ENCODE measurements at regions not wholly inside any gene's neighbourhood (a gene's known extent, or its start where the extent isn't known, plus 50 kb on each side); places are given as distances from the start of the nearest gene placed in this dataset.

DNA sequence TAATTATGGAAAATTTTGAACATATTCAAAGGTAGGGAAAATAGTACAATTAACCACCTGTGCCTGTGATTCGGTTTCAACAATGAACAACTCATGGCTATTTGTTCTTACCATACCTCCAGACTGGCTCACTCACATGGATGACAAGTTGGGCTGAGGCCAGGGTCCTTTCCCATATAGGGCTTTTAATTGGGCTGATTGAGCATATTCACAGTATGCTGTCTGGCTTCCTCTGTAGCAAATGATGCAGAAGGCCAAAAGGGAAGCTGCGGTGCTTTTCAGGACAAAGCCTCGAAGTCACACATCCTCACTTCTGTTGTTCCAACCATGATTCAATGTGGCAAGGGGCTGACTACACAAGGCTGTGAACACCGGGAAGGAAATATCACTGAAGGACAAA lies 297.5 kb upstream of the SLC16A7 start:
- DNase-seq (no peak), ATAC-seq (ENCODE audit: low read depth) (no peak)
- WGBS (ENCODE audit: insufficient coverage) = 20% methylated on average over 2 of the region's 4 CpGs
- no peak overlapping the region for H2AFZ ChIP-seq (ENCODE audit: insufficient read depth, low read depth, low read length, poor library complexity, severe bottlenecking)
- no peak overlapping the region for H3K27ac ChIP-seq (ENCODE audit: low read length in 2 of 2)
- H3K36me3 ChIP-seq (replicated peaks in 1 of 2; ENCODE audit: control extremely low read depth in 1 of 2, control insufficient read depth in 1 of 2, extremely low read depth in 1 of 2, insufficient read depth in 2 of 2, low read length in 1 of 2) = no peaks in the 10 kb centered on the region
- H3K4me1 ChIP-seq (ENCODE audit: control insufficient read depth in 2 of 2, insufficient read depth in 2 of 2, low read length in 2 of 2) = no peaks in the 10 kb centered on the region
- H3K4me3 Mint-ChIP-seq = no peak overlapping the region
- intact Hi-C loops (cut with micrococcal nuclease) = no loop called here
- TF ChIP-seq, protein P1, sequence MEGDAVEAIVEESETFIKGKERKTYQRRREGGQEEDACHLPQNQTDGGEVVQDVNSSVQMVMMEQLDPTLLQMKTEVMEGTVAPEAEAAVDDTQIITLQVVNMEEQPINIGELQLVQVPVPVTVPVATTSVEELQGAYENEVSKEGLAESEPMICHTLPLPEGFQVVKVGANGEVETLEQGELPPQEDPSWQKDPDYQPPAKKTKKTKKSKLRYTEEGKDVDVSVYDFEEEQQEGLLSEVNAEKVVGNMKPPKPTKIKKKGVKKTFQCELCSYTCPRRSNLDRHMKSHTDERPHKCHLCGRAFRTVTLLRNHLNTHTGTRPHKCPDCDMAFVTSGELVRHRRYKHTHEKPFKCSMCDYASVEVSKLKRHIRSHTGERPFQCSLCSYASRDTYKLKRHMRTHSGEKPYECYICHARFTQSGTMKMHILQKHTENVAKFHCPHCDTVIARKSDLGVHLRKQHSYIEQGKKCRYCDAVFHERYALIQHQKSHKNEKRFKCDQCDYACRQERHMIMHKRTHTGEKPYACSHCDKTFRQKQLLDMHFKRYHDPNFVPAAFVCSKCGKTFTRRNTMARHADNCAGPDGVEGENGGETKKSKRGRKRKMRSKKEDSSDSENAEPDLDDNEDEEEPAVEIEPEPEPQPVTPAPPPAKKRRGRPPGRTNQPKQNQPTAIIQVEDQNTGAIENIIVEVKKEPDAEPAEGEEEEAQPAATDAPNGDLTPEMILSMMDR (IDR thresholded peaks at IDR 0.05) = no peak
- no peak for TF ChIP-seq EZH2 (IDR thresholded peaks at IDR 0.05; ENCODE audit: borderline replicate concordance, insufficient read depth, low read depth, low read length, poor library complexity, severe bottlenecking)
- H3K9me3 Mint-ChIP-seq (ENCODE audit: insufficient read depth) = peaks cover 7% of the 10 kb centered on the region
- H3K27me3 ChIP-seq (replicated peaks in 1 of 4; ENCODE audit: control extremely low read depth in 1 of 4, control insufficient read depth in 3 of 4, insufficient read depth in 4 of 4, low read length in 3 of 4) = no peaks in the 10 kb centered on the region
- H3K9ac ChIP-seq (ENCODE audit: low read length) = no peak overlapping the region
- no peak overlapping the region for H3K27ac Mint-ChIP-seq
- no peaks in the 10 kb centered on the region for H3K79me2 ChIP-seq (ENCODE audit: control insufficient read depth, insufficient read depth, low read length)
- no peaks in the 10 kb centered on the region for H3K4me1 Mint-ChIP-seq
- ChIA-PET POLR2A (no interaction called here), CTCF (no interaction called here)
- H3K9me3 ChIP-seq (ENCODE audit: control extremely low read depth in 1 of 3, control insufficient read depth in 2 of 3, insufficient read depth in 1 of 3, low read length in 2 of 3) = peaks cover 0 to 1% (median 0%) of the 10 kb centered on the region in 3 donors
- H4K20me1 ChIP-seq (ENCODE audit: control insufficient read depth, insufficient read depth, low read length, poor library complexity, severe bottlenecking) = no peaks in the 10 kb centered on the region
- H3K4me3 ChIP-seq (ENCODE audit: control extremely low read depth in 1 of 5, extremely low read depth in 1 of 5, insufficient read depth in 1 of 5, low read depth in 2 of 5, low read length in 4 of 5) = no peak overlapping the region
- H3K27me3 Mint-ChIP-seq = no peaks in the 10 kb centered on the region
- no peak overlapping the region for H3K4me2 ChIP-seq (replicated peaks; ENCODE audit: low read depth, low read length, poor library complexity, severe bottlenecking)

GRCh38 chr12:59294221-59294620 lies 301.6 kb upstream of the SLC16A7 start:
- TF ChIP-seq, protein P1 (IDR thresholded peaks at IDR 0.05) = no peak
- TF ChIP-seq EZH2 (IDR thresholded peaks at IDR 0.05; ENCODE audit: borderline replicate concordance, insufficient read depth, low read depth, low read length, poor library complexity, severe bottlenecking) = no peak
- no peaks in the 10 kb centered on the region for H3K27me3 Mint-ChIP-seq
- DNase-seq (no peak), ATAC-seq (ENCODE audit: low read depth) (no peak)
- Histone ChIP-seq H3K27ac (ENCODE audit: low read length in 2 of 2) (no peak overlapping the region), H3K4me1 (ENCODE audit: control insufficient read depth in 2 of 2, insufficient read depth in 2 of 2, low read length in 2 of 2) (no peaks in the 10 kb centered on the region), H4K20me1 (ENCODE audit: control insufficient read depth, insufficient read depth, low read length, poor library complexity, severe bottlenecking) (no peaks in the 10 kb centered on the region), H3K27me3 (replicated peaks in 1 of 4; ENCODE audit: control extremely low read depth in 1 of 4, control insufficient read depth in 3 of 4, insufficient read depth in 4 of 4, low read length in 3 of 4) (no peaks in the 10 kb centered on the region), H3K4me3 (ENCODE audit: control extremely low read depth in 1 of 5, extremely low read depth in 1 of 5, insufficient read depth in 1 of 5, low read depth in 2 of 5, low read length in 4 of 5) (no peak overlapping the region), H2AFZ (ENCODE audit: insufficient read depth, low read depth, low read length, poor library complexity, severe bottlenecking) (no peak overlapping the region), H3K9me3 (ENCODE audit: control extremely low read depth in 1 of 3, control insufficient read depth in 2 of 3, insufficient read depth in 1 of 3, low read length in 2 of 3) (peaks cover 0 to 1% (median 0%) of the 10 kb centered on the region in 3 donors), H3K36me3 (replicated peaks in 1 of 2; ENCODE audit: control extremely low read depth in 1 of 2, control insufficient read depth in 1 of 2, extremely low read depth in 1 of 2, insufficient read depth in 2 of 2, low read length in 1 of 2) (no peaks in the 10 kb centered on the region), H3K79me2 (ENCODE audit: control insufficient read depth, insufficient read depth, low read length) (no peaks in the 10 kb centered on the region), H3K9ac (ENCODE audit: low read length) (no peak overlapping the region), H3K4me2 (replicated peaks; ENCODE audit: low read depth, low read length, poor library complexity, severe bottlenecking) (no peak overlapping the region)
- no peak overlapping the region for H3K27ac Mint-ChIP-seq
- intact Hi-C loops (cut with micrococcal nuclease) = no loop called here
- H3K4me3 Mint-ChIP-seq = no peak overlapping the region
- H3K4me1 Mint-ChIP-seq = no peaks in the 10 kb centered on the region
- WGBS (ENCODE audit: insufficient coverage) = no CpG with 5 or more reads among the region's 5 CpGs
- ChIA-PET POLR2A (no interaction called here), CTCF (no interaction called here)
- H3K9me3 Mint-ChIP-seq (ENCODE audit: insufficient read depth) = peaks cover 2% of the 10 kb centered on the region

All from B cell (primary cell).